HEK293 (cell line): ENCODE measurements at regions not wholly inside any gene's neighbourhood (a gene's known extent, or its start where the extent isn't known, plus 50 kb on each side); places are given as distances from the start of the nearest gene placed in this dataset.

Experiments used
- CTCF ChIA-PET: fragments of 350-600 bp; formaldehyde crosslinking; extraction: SDS; loops from one replicate; lab custom pipeline; 2021; ENCODE audit warnings: antibody characterized with exemption; lab: Yijun Ruan, JAX
- POLR2A ChIA-PET: fragments of 300-600 bp; formaldehyde crosslinking; extraction: SDS; loops from one replicate; lab custom pipeline; 2020; ENCODE audit warnings: antibody characterized with exemption, inconsistent platforms; lab: Yijun Ruan, JAX
- H3K27ac ChIP-seq: fragments of 200-500 bp; sonication (Bioruptor generic); 2 replicates; pipeline ENCODE4 v1.5.1; 2014; ENCODE audit warnings: low read depth, low read length, control low read depth, inconsistent platforms; ENCODE audit errors: extremely low read depth
- H3K36me3 ChIP-seq, 2 experiments: fragments of 200-500 bp in 1 of 2; sonication (Bioruptor generic) in 1 of 2; 1 replicate in 1 of 2; 2 replicates in 1 of 2; pipeline ENCODE4 v1.5.1; 2014 to 2017; ENCODE audit warnings: inconsistent platforms in 2 of 2, low read length in 2 of 2; ENCODE audit not compliant: control insufficient read depth in 2 of 2, insufficient read depth in 1 of 2
- H3K4me1 ChIP-seq: fragments of 200-500 bp; sonication (Bioruptor generic); 2 replicates; pipeline ENCODE4 v1.5.1; 2014; ENCODE audit warnings: mild to moderate bottlenecking, low read length, inconsistent platforms; ENCODE audit not compliant: control insufficient read depth, insufficient read depth
- H3K4me3 ChIP-seq: 2 replicates; pipeline ENCODE4 v1.5.1; 2011; ENCODE audit warnings: low read depth, mild to moderate bottlenecking, control low read depth, low read length, moderate library complexity
- H3K9me3 ChIP-seq: fragments of 200-500 bp; sonication (Bioruptor generic); 2 replicates; pipeline ENCODE4 v1.5.1; 2014; ENCODE audit warnings: low read depth, low read length, inconsistent platforms; ENCODE audit not compliant: control insufficient read depth, insufficient read depth
- BCL11A ChIP-seq: fragments of 450-650 bp; formaldehyde crosslinking; IDR thresholded peaks from 2 replicates; pipeline ENCODE4 v1.5.1; 2016; ENCODE audit warnings: low read depth, missing biosample characterization, missing genetic modification characterization
- BCL11B ChIP-seq: fragments of 450-650 bp; formaldehyde crosslinking; IDR thresholded peaks from 2 replicates; pipeline ENCODE4 v1.5.1; 2016; ENCODE audit warnings: low read depth, missing biosample characterization, missing genetic modification characterization
- GLI4 ChIP-seq: fragments of 450-650 bp; formaldehyde crosslinking; IDR thresholded peaks from 2 replicates; pipeline ENCODE4 v1.5.1; 2016; ENCODE audit warnings: missing biosample characterization, missing genetic modification characterization
- GLIS1 ChIP-seq: fragments of 450-650 bp; formaldehyde crosslinking; IDR thresholded peaks from 2 replicates; pipeline ENCODE4 v1.5.1; 2016; ENCODE audit warnings: missing biosample characterization, missing genetic modification characterization
- HOXC10 ChIP-seq: sonication (generic); formaldehyde crosslinking; IDR thresholded peaks from 2 replicates; pipeline ENCODE4 v1.8.1; 2023; ENCODE audit warnings: mild to moderate bottlenecking, missing genetic modification reagents
- KLF10 ChIP-seq: fragments of 450-650 bp; IDR thresholded peaks from 2 replicates; pipeline ENCODE4 v1.5.1; 2018; ENCODE audit warnings: missing biosample characterization, mild to moderate bottlenecking, missing genetic modification characterization
- KLF17 ChIP-seq: fragments of 450-650 bp; formaldehyde crosslinking; IDR thresholded peaks from 2 replicates; pipeline ENCODE4 v1.5.1; 2016; ENCODE audit warnings: missing biosample characterization, missing genetic modification characterization
- PRDM4 ChIP-seq: fragments of 450-650 bp; formaldehyde crosslinking; IDR thresholded peaks from 2 replicates; pipeline ENCODE4 v1.5.1; 2017; ENCODE audit warnings: missing biosample characterization, missing genetic modification characterization
- SETDB1 ChIP-seq: IDR thresholded peaks from one replicate; pipeline ENCODE4 v1.6.1; 2017; ENCODE audit warnings: mild to moderate bottlenecking, low read length, moderate library complexity, mixed read lengths; ENCODE audit not compliant: insufficient read length
- SP7 ChIP-seq: fragments of 450-650 bp; formaldehyde crosslinking; IDR thresholded peaks from 2 replicates; pipeline ENCODE4 v1.5.1; 2016; ENCODE audit warnings: missing biosample characterization, missing genetic modification characterization
- TCF7L2 ChIP-seq: IDR thresholded peaks from 2 replicates; pipeline ENCODE4 v1.6.1; 2011; ENCODE audit warnings: low read depth, mild to moderate bottlenecking, inconsistent platforms, low read length, moderate library complexity, borderline replicate concordance
- ZBTB1 ChIP-seq: fragments of 450-650 bp; formaldehyde crosslinking; IDR thresholded peaks from 2 replicates; pipeline ENCODE4 v1.5.1; 2016; ENCODE audit warnings: missing biosample characterization, missing genetic modification characterization
- ZNF175 ChIP-seq: fragments of 450-650 bp; formaldehyde crosslinking; IDR thresholded peaks from 2 replicates; pipeline ENCODE4 v1.5.1; 2016; ENCODE audit warnings: missing biosample characterization, missing genetic modification characterization
- ZNF19 ChIP-seq: fragments of 450-650 bp; formaldehyde crosslinking; IDR thresholded peaks from 2 replicates; pipeline ENCODE4; 2016; ENCODE audit warnings: missing biosample characterization, missing genetic modification characterization, low read depth
- ZNF24 ChIP-seq: fragments of 450-650 bp; formaldehyde crosslinking; IDR thresholded peaks from 2 replicates; pipeline ENCODE4 v1.5.1; 2016; ENCODE audit warnings: missing biosample characterization, missing genetic modification characterization
- ZNF292 ChIP-seq: fragments of 450-650 bp; formaldehyde crosslinking; IDR thresholded peaks from 2 replicates; pipeline ENCODE4 v1.5.1; 2016; ENCODE audit warnings: low read depth, missing biosample characterization, missing genetic modification characterization, borderline replicate concordance
- ZNF37A ChIP-seq: fragments of 450-650 bp; IDR thresholded peaks from 2 replicates; pipeline ENCODE4 v1.5.1; 2018; ENCODE audit warnings: missing biosample characterization, missing genetic modification characterization
- ZNF404 ChIP-seq: fragments of 450-650 bp; formaldehyde crosslinking; IDR thresholded peaks from 2 replicates; pipeline ENCODE4 v1.5.1; 2017; ENCODE audit warnings: missing biosample characterization, missing genetic modification characterization
- ZNF426 ChIP-seq: fragments of 450-650 bp; formaldehyde crosslinking; IDR thresholded peaks from 2 replicates; pipeline ENCODE4 v1.5.1; 2017; ENCODE audit warnings: missing biosample characterization, missing genetic modification characterization, mild to moderate bottlenecking, inconsistent platforms, moderate library complexity
- ZNF433 ChIP-seq: fragments of 450-650 bp; formaldehyde crosslinking; IDR thresholded peaks from 2 replicates; pipeline ENCODE4 v1.5.1; 2016; ENCODE audit warnings: missing biosample characterization, missing genetic modification characterization, low read depth
- ZNF501 ChIP-seq: fragments of 450-650 bp; formaldehyde crosslinking; IDR thresholded peaks from 2 replicates; pipeline ENCODE4 v1.5.1; 2016; ENCODE audit warnings: missing biosample characterization, missing genetic modification characterization
- ZNF510 ChIP-seq: fragments of 450-650 bp; formaldehyde crosslinking; IDR thresholded peaks from 2 replicates; pipeline ENCODE4 v1.5.1; 2018; ENCODE audit warnings: mild to moderate bottlenecking, missing genetic modification characterization, missing biosample characterization; ENCODE audit not compliant: insufficient replicate concordance
- ZNF549 ChIP-seq: fragments of 450-650 bp; IDR thresholded peaks from 2 replicates; pipeline ENCODE4 v1.5.1; 2018; ENCODE audit warnings: missing biosample characterization, missing genetic modification characterization, mild to moderate bottlenecking, inconsistent platforms, moderate library complexity
- ZNF624 ChIP-seq: fragments of 450-650 bp; formaldehyde crosslinking; IDR thresholded peaks from 2 replicates; pipeline ENCODE4 v1.5.1; 2017; ENCODE audit warnings: missing biosample characterization, missing genetic modification characterization
- ZNF76 ChIP-seq: fragments of 450-650 bp; formaldehyde crosslinking; IDR thresholded peaks from 2 replicates; pipeline ENCODE4; 2016; ENCODE audit warnings: low read depth, missing biosample characterization, missing genetic modification characterization, borderline replicate concordance
- ZNF777 ChIP-seq: fragments of 450-650 bp; formaldehyde crosslinking; IDR thresholded peaks from 2 replicates; pipeline ENCODE4 v1.5.1; 2017; ENCODE audit warnings: missing biosample characterization, missing genetic modification characterization, borderline replicate concordance
- ZSCAN4 ChIP-seq: fragments of 450-650 bp; formaldehyde crosslinking; IDR thresholded peaks from 2 replicates; pipeline ENCODE4 v1.5.1; 2017; ENCODE audit warnings: missing biosample characterization, missing genetic modification characterization

- Histone ChIP-seq H3K9me3 (no peaks in the 10 kb centered on the region), H3K4me3 (no peak overlapping the region), H3K36me3 (no peaks in the 10 kb centered on the region), H3K27ac (no peak overlapping the region)
- ChIA-PET CTCF (interaction anchor here (0.7 to 2.5 kb wide), 7 partner anchors 22 to 402 kb away, joined by 3 to 9 read pairs (median 4); no protein-coding TSS in a partner anchor), POLR2A (no interaction called here)
- no peak for TF ChIP-seq ZSCAN4 (tag by site-specific recombination)
- no peak for TF ChIP-seq ZNF501 (tag by site-specific recombination)
- TF ChIP-seq ZNF549 (tag by site-specific recombination), result no peak
- TF ChIP-seq KLF17 (tag by site-specific recombination), result no peak
- no peak for TF ChIP-seq BCL11B
- no peak for TF ChIP-seq PRDM4 (tag by site-specific recombination)
- no peak for TF ChIP-seq ZNF510 (tag by site-specific recombination)
- no peak for TF ChIP-seq GLI4 (tag by site-specific recombination)
- TF ChIP-seq HOXC10 (CRISPR knock-in tag), result no peak
- no peak for TF ChIP-seq GLIS1 (tag by site-specific recombination)
- no peak for TF ChIP-seq SETDB1
- TF ChIP-seq, all 188 proteins: peak for 0
- no peaks in the 10 kb centered on the region for H3K4me1 ChIP-seq
These were observed 121.5 kb upstream of the PRSS58 start for GRCh38 chr7:142379201-142379885.

GRCh38 chr7:142377567-142377966, 119.7 kb upstream of the PRSS58 start:
- Histone ChIP-seq H3K4me3 (no peak overlapping the region), H3K4me1 (no peaks in the 10 kb centered on the region), H3K9me3 (no peaks in the 10 kb centered on the region), H3K27ac (no peak overlapping the region), H3K36me3 (no peaks in the 10 kb centered on the region)
- ChIA-PET CTCF (interaction anchor here (2.5 kb wide), 1 partner anchor 101 kb away, joined by 9 read pairs; no protein-coding TSS in a partner anchor), POLR2A (no interaction called here)
- no peak for TF ChIP-seq ZNF292 (tag by site-specific recombination)
- TF ChIP-seq ZNF404 (tag by site-specific recombination), result no peak

- Histone ChIP-seq H3K4me3 (no peak overlapping the region), H3K36me3 (no peaks in the 10 kb centered on the region), H3K9me3 (no peaks in the 10 kb centered on the region), H3K27ac (no peak overlapping the region), H3K4me1 (no peaks in the 10 kb centered on the region)
- ChIA-PET CTCF (interaction anchor here (0.5 to 5.8 kb wide), 5 partner anchors 10 to 400 kb away, joined by 3 to 44 read pairs (median 7); no protein-coding TSS in a partner anchor), POLR2A (no interaction called here)
- TF ChIP-seq ZNF19 (tag by site-specific recombination) (no peak), ZNF624 (tag by site-specific recombination) (no peak), ZNF433 (tag by site-specific recombination) (no peak), SP7 (tag by site-specific recombination) (no peak), TCF7L2 (no peak), ZNF426 (no peak), ZBTB1 (no peak), BCL11A (no peak), ZNF175 (no peak), ZNF777 (tag by site-specific recombination) (no peak), ZNF76 (tag by site-specific recombination) (no peak), KLF10 (tag by site-specific recombination) (no peak), ZNF24 (tag by site-specific recombination) (no peak), ZNF37A (no peak)
These were observed 118.6 kb upstream of the PRSS58 start for GRCh38 chr7:142376356-142376997.
